ENCODE measurements at regions not wholly inside any gene's neighbourhood (a gene's known extent, or its start where the extent isn't known, plus 50 kb on each side); places are given as distances from the start of the nearest gene placed in this dataset.
"Not testable (repeated sequence)": the region's sequence is repeated elsewhere in the genome, so short reads cannot be mapped to it uniquely, and the experiment has no call there.

DNA sequence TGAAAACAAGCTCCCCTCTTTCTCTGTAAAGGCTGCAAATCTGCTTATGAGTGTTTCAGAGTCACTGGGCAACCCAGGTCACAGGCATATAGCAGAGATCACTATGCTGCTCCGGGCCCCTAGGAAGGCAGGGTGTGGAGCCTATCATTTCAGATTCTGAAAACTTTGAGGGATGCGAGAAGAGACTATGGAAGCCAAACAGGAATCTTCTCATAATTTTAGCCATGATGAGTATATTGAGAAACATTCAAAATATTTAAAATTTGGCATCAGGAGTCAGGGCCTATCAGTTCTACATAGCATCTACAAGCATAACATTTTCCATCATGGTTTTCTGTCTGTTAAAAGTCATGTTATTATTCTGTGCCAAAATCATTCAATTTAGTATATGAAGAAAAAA is 61.7 kb upstream of the ATXN3L start:
- Histone ChIP-seq H3K4me1 (ENCODE audit: low read depth) (no peaks in the 10 kb centered on the region), H3K4me3 (no peak overlapping the region), H3K36me3 (ENCODE audit: low read depth) (no peaks in the 10 kb centered on the region), H3K9me3 (no peaks in the 10 kb centered on the region)
- DNase-seq (no peak), ATAC-seq (no peak)
- intact Hi-C loops (cut with DNase I, micrococcal nuclease), result no loop called here
- TF ChIP-seq, protein P1, sequence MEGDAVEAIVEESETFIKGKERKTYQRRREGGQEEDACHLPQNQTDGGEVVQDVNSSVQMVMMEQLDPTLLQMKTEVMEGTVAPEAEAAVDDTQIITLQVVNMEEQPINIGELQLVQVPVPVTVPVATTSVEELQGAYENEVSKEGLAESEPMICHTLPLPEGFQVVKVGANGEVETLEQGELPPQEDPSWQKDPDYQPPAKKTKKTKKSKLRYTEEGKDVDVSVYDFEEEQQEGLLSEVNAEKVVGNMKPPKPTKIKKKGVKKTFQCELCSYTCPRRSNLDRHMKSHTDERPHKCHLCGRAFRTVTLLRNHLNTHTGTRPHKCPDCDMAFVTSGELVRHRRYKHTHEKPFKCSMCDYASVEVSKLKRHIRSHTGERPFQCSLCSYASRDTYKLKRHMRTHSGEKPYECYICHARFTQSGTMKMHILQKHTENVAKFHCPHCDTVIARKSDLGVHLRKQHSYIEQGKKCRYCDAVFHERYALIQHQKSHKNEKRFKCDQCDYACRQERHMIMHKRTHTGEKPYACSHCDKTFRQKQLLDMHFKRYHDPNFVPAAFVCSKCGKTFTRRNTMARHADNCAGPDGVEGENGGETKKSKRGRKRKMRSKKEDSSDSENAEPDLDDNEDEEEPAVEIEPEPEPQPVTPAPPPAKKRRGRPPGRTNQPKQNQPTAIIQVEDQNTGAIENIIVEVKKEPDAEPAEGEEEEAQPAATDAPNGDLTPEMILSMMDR (IDR thresholded peaks at IDR 0.05), result no peak

DNA sequence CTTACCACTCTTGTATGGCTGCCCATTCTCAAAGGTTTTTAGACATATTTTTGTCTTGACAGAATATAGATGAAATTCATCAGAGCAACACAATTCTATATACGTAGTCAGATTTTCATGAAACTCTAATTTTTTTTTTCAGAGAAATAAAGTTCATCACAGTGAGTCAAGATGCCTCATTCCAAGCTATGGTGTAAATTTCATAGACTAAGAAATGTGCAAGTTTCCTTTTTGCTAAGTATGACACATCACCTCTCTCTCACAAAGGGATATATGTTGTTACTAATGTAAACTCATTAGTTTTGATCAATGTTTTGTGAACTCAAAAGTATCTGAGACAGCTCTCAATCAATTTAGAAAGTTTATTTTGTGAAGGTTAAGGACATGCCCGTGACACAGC is 60.4 kb upstream of the ATXN3L start:
- TF ChIP-seq, protein P1 (IDR thresholded peaks at IDR 0.05), result no peak
- intact Hi-C loops (cut with DNase I, micrococcal nuclease), result no loop called here
- no peaks in the 10 kb centered on the region for H3K36me3 ChIP-seq (ENCODE audit: low read depth)
- no peak for DNase-seq
- no peak for ATAC-seq
- no peaks in the 10 kb centered on the region for H3K9me3 ChIP-seq
- H3K4me1 ChIP-seq (ENCODE audit: low read depth), result no peaks in the 10 kb centered on the region
- H3K4me3 ChIP-seq, result no peak overlapping the region

GRCh38 chrX:13378562-13379518 is 59.0 kb upstream of the ATXN3L start:
- peak in 2 of 3 donors; percentile 46 to 69 for DNase-seq
- H3K36me3 ChIP-seq (ENCODE audit: low read depth); H3K9me3 ChIP-seq; H3K4me1 ChIP-seq (ENCODE audit: low read depth); H3K4me3 ChIP-seq: not testable (repeated sequence)
- intact Hi-C loops (cut with DNase I, micrococcal nuclease), result loop anchor here in 1 of 2 donors (10.0 kb wide), 1 partner anchor 266 kb away; no protein-coding TSS in a partner anchor
- ATAC-seq, result peak; percentile 72

- DNase-seq, result no peak
- no peak for ATAC-seq
- TF ChIP-seq, protein P1 (IDR thresholded peaks at IDR 0.05), result no peak
These were observed 57.7 kb upstream of the ATXN3L start for GRCh38 chrX:13377550-13377934.

DNA sequence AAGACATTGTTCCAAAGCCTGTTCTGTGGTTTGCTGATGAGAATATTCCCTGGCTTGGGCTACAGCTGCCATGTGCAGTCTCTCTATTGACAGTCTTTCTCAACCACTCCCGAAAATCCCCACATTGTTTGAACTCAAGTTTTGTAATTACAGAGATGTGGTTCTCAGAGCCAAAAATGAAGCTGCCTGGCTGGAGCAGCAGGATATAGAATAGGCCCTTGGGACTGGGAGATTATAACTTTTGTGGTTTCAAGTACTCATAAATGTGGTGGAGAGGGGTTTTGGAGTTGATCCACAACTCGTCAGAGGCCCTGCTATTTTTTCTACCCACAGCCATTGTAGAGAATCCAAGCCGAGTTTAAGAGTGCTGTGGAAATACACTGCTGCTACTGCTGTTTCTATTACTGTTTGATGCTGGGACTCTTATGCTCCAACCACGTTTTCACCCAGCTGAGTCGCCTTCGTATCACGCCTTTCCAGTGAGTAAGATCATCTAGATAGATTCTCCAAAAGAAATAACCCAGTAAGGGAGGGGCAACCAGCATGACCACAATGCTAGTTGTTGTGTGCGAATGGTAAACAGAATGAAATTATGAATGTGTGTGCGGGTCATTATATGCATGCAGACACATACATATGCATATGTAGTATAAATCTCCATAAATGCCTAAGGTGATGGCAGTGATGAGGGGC is 57.1 kb upstream of the ATXN3L start:
- H3K4me3 ChIP-seq, result no peak overlapping the region
- no peaks in the 10 kb centered on the region for H3K4me1 ChIP-seq (ENCODE audit: low read depth)
- TF ChIP-seq, protein P1 (IDR thresholded peaks at IDR 0.05), result no peak
- DNase-seq, result no peak
- no peaks in the 10 kb centered on the region for H3K9me3 ChIP-seq
- no peaks in the 10 kb centered on the region for H3K36me3 ChIP-seq (ENCODE audit: low read depth)
- peak; percentile 29 for ATAC-seq
- intact Hi-C loops (cut with DNase I, micrococcal nuclease), result loop anchor here in 1 of 2 donors (10.0 kb wide), 1 partner anchor 268 kb away; no protein-coding TSS in a partner anchor

More at GRCh38 chrX:13377550-13377934, 57.7 kb upstream of the ATXN3L start:
- Histone ChIP-seq H3K36me3 (ENCODE audit: low read depth) (no peaks in the 10 kb centered on the region), H3K4me3 (no peak overlapping the region), H3K9me3 (no peaks in the 10 kb centered on the region), H3K4me1 (ENCODE audit: low read depth) (no peaks in the 10 kb centered on the region)
- intact Hi-C loops (cut with DNase I, micrococcal nuclease), result loop anchor here in 1 of 2 donors (10.0 kb wide), 1 partner anchor 267 kb away; no protein-coding TSS in a partner anchor

GRCh38 chrX:13375596-13375995 is 55.7 kb upstream of the ATXN3L start:
- intact Hi-C loops (cut with DNase I, micrococcal nuclease), result loop anchor here in 1 of 2 donors (10.0 kb wide), 1 partner anchor 269 kb away; no protein-coding TSS in a partner anchor
- DNase-seq; H3K9me3 ChIP-seq; H3K4me3 ChIP-seq; ATAC-seq; H3K4me1 ChIP-seq (ENCODE audit: low read depth); H3K36me3 ChIP-seq (ENCODE audit: low read depth): not testable (repeated sequence)
